Vagina (tissue), 2 donors: ENCODE measurements at regions not wholly inside any gene's neighbourhood (a gene's known extent, or its start where the extent isn't known, plus 50 kb on each side); places are given as distances from the start of the nearest gene placed in this dataset.

ENCODE experiments used
- POLR2A ChIP-seq, 2 donors: fragments of 450-650 bp; IDR thresholded peaks; one replicate each; pipeline ENCODE4 v1.6.1; 2017; ENCODE audit warnings: antibody characterized with exemption in 2 of 2, mild to moderate bottlenecking in 2 of 2, moderate library complexity in 2 of 2
- TF ChIP-seq, protein P1 (sequence below), 3 experiments: fragments of 450-650 bp in 2 of 3; fragments of 200-600 bp in 1 of 3; sonication (generic) in 1 of 3; IDR thresholded peaks; one replicate each; pipeline ENCODE4 v1.5.1; 2017 to 2019; ENCODE audit warnings: antibody characterized with exemption in 3 of 3, mild to moderate bottlenecking in 2 of 3, moderate library complexity in 2 of 3

DNA sequence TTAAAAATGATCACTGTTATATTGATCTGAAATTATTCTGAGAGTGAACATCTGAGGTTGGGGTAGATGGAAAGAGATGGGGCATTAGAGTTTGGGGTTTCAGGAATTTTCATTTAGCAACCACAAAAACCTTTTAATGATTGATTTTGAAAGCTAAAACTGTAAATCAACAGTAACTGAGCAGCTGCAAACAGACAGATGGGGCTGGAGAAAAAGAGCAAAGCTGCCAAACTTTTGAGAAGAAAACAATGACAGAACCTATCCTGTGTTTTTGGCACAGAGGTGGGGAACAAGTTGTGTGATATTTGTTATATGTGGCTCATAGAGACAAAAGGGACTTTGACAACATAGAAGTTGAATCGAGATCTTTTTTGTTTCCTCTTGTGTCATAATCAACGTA, 415.8 kb upstream of the DSEL start:
- TF ChIP-seq, protein P1, sequence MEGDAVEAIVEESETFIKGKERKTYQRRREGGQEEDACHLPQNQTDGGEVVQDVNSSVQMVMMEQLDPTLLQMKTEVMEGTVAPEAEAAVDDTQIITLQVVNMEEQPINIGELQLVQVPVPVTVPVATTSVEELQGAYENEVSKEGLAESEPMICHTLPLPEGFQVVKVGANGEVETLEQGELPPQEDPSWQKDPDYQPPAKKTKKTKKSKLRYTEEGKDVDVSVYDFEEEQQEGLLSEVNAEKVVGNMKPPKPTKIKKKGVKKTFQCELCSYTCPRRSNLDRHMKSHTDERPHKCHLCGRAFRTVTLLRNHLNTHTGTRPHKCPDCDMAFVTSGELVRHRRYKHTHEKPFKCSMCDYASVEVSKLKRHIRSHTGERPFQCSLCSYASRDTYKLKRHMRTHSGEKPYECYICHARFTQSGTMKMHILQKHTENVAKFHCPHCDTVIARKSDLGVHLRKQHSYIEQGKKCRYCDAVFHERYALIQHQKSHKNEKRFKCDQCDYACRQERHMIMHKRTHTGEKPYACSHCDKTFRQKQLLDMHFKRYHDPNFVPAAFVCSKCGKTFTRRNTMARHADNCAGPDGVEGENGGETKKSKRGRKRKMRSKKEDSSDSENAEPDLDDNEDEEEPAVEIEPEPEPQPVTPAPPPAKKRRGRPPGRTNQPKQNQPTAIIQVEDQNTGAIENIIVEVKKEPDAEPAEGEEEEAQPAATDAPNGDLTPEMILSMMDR (IDR thresholded peaks at IDR 0.05): no peak
- no peak for TF ChIP-seq POLR2A (IDR thresholded peaks at IDR 0.05)
